ENCODE measurements at regions not wholly inside any gene's neighbourhood (a gene's known extent, or its start where the extent isn't known, plus 50 kb on each side); places are given as distances from the start of the nearest gene placed in this dataset.
"Not testable (repeated sequence)": the region's sequence is repeated elsewhere in the genome, so short reads cannot be mapped to it uniquely, and the experiment has no call there.

DNA sequence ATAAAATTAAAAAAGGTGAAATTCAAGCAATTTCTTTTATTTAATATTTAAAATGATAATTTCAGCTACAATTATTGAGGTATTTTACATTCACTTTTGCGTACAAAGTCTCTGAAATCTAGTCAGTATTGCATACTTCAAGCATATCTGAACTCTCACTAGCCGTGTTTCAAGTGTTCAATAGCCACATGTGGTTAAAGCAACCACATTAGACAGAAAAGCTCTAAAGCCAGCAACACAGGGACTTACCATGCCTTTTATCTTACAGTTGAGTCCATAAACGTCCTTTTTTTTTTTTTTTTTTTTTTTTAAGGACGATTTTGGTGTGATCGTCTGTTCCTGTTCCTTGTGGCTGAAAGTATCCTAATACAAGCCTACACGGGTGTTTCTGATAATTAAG is 257.0 kb upstream of the RGMA start:
- TF ChIP-seq ZNF70 (CRISPR knock-in tag; IDR thresholded peaks at IDR 0.05) (no peak), GLIS3 (CRISPR knock-in tag; IDR thresholded peaks at IDR 0.05) (no peak)

DNA sequence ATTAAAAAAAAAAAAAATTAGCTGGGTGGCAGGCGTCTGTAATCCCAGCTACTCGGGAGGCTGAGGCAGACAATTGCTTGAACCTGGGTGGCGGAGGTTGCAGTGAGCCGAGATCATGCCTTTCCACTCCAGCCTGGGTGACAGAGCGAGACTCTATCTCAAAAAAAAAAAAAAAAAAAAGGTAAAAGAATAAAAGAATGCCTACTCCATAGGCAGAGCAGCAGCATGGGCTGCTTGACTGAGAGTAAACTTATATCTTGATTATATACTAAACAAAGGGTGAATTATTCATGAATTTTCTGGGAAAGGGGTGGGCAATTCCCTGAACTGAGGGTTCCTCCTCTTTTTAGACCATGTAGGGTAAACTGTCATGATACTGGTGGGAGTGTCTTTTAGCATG is 254.4 kb upstream of the RGMA start:
- ATAC-seq = not testable (repeated sequence)

More for the DNA sequence above, 257.0 kb upstream of the RGMA start:
- no peak for ATAC-seq

DNA sequence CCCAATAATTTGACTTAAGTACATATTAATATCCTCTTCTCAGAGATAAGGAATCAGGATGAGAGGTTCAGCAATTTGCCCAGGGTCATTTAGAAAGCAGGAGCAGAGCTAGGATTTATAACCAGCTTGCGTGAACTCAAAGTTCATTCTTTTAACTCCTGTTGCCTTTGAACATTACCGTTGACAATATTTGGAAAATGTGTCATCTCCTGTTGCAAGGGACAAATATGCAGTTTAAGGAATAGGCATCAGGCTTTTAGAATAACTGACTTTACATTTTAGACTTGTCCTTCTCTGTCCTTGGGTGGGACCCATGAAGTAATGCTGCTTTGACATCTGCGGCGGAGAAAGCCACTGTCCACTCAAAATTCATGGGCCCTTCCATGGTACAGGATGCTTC is 252.2 kb upstream of the RGMA start:
- TF ChIP-seq TOX (CRISPR knock-in tag; IDR thresholded peaks at IDR 0.05; ENCODE audit: borderline replicate concordance) (no peak), TCF4 (CRISPR knock-in tag; IDR thresholded peaks at IDR 0.05; ENCODE audit: borderline replicate concordance) (no peak), ISL1 (CRISPR knock-in tag; IDR thresholded peaks at IDR 0.05) (no peak), CSDC2 (CRISPR knock-in tag; IDR thresholded peaks at IDR 0.05) (no peak), ARNTL (CRISPR knock-in tag; IDR thresholded peaks at IDR 0.05; ENCODE audit: borderline replicate concordance, low read depth) (no peak), ESRRG (CRISPR knock-in tag; IDR thresholded peaks at IDR 0.05) (no peak), RARB (CRISPR knock-in tag; IDR thresholded peaks at IDR 0.05) (no peak)
- TF ChIP-seq, protein P1, sequence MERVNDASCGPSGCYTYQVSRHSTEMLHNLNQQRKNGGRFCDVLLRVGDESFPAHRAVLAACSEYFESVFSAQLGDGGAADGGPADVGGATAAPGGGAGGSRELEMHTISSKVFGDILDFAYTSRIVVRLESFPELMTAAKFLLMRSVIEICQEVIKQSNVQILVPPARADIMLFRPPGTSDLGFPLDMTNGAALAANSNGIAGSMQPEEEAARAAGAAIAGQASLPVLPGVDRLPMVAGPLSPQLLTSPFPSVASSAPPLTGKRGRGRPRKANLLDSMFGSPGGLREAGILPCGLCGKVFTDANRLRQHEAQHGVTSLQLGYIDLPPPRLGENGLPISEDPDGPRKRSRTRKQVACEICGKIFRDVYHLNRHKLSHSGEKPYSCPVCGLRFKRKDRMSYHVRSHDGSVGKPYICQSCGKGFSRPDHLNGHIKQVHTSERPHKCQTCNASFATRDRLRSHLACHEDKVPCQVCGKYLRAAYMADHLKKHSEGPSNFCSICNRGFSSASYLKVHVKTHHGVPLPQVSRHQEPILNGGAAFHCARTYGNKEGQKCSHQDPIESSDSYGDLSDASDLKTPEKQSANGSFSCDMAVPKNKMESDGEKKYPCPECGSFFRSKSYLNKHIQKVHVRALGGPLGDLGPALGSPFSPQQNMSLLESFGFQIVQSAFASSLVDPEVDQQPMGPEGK (CRISPR knock-in tag; IDR thresholded peaks at IDR 0.05; ENCODE audit: borderline replicate concordance) = no peak
- ATAC-seq = no peak

DNA sequence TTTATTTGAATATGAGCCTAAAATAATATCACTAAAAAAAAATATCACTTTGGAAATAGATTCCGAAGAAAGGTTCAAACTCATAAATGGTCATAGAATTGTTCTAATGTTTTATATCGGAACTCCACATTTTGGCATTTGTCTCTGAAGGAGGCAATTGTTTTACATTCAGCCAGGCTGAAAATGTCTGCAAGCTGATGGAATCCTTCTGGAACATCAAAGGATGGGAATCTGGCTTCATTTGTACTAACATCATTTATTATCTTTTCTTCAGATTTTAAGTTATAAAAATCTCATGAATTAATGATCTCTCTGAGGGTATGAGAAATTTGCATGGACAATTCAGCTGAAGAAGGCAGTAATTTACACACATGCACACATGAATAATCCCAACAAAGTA is 251.4 kb upstream of the RGMA start:
- no peak for ATAC-seq
- TF ChIP-seq TCF4 (CRISPR knock-in tag; IDR thresholded peaks at IDR 0.05; ENCODE audit: borderline replicate concordance) = no peak
- no peak for TF ChIP-seq BACH2 (CRISPR knock-in tag; IDR thresholded peaks at IDR 0.05; ENCODE audit: borderline replicate concordance)
- TF ChIP-seq OSR1 (CRISPR knock-in tag; IDR thresholded peaks at IDR 0.05) = no peak
- no peak for TF ChIP-seq ZC3H10 (CRISPR knock-in tag; IDR thresholded peaks at IDR 0.05)
- TF ChIP-seq, protein P2, sequence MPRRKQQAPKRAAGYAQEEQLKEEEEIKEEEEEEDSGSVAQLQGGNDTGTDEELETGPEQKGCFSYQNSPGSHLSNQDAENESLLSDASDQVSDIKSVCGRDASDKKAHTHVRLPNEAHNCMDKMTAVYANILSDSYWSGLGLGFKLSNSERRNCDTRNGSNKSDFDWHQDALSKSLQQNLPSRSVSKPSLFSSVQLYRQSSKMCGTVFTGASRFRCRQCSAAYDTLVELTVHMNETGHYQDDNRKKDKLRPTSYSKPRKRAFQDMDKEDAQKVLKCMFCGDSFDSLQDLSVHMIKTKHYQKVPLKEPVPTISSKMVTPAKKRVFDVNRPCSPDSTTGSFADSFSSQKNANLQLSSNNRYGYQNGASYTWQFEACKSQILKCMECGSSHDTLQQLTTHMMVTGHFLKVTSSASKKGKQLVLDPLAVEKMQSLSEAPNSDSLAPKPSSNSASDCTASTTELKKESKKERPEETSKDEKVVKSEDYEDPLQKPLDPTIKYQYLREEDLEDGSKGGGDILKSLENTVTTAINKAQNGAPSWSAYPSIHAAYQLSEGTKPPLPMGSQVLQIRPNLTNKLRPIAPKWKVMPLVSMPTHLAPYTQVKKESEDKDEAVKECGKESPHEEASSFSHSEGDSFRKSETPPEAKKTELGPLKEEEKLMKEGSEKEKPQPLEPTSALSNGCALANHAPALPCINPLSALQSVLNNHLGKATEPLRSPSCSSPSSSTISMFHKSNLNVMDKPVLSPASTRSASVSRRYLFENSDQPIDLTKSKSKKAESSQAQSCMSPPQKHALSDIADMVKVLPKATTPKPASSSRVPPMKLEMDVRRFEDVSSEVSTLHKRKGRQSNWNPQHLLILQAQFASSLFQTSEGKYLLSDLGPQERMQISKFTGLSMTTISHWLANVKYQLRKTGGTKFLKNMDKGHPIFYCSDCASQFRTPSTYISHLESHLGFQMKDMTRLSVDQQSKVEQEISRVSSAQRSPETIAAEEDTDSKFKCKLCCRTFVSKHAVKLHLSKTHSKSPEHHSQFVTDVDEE (CRISPR knock-in tag; IDR thresholded peaks at IDR 0.05) = no peak
- TF ChIP-seq ZNF8 (CRISPR knock-in tag; IDR thresholded peaks at IDR 0.05) = no peak
- no peak for TF ChIP-seq ZNF70 (CRISPR knock-in tag; IDR thresholded peaks at IDR 0.05)
- TF ChIP-seq PPARA (CRISPR knock-in tag; IDR thresholded peaks at IDR 0.05; ENCODE audit: borderline replicate concordance) = no peak
- TF ChIP-seq ISL1 (CRISPR knock-in tag; IDR thresholded peaks at IDR 0.05) = no peak
- TF ChIP-seq, protein P1 (CRISPR knock-in tag; IDR thresholded peaks at IDR 0.05; ENCODE audit: borderline replicate concordance) = no peak
- TF ChIP-seq ZNF565 (CRISPR knock-in tag; conservative IDR thresholded peaks at IDR 0.05; ENCODE audit: low read depth) = no peak
- TF ChIP-seq ARNTL (CRISPR knock-in tag; IDR thresholded peaks at IDR 0.05; ENCODE audit: borderline replicate concordance, low read depth) = no peak
- no peak for TF ChIP-seq RARB (CRISPR knock-in tag; IDR thresholded peaks at IDR 0.05)
- no peak for TF ChIP-seq GLIS3 (CRISPR knock-in tag; IDR thresholded peaks at IDR 0.05)
- TF ChIP-seq ESRRG (CRISPR knock-in tag; IDR thresholded peaks at IDR 0.05) = no peak

DNA sequence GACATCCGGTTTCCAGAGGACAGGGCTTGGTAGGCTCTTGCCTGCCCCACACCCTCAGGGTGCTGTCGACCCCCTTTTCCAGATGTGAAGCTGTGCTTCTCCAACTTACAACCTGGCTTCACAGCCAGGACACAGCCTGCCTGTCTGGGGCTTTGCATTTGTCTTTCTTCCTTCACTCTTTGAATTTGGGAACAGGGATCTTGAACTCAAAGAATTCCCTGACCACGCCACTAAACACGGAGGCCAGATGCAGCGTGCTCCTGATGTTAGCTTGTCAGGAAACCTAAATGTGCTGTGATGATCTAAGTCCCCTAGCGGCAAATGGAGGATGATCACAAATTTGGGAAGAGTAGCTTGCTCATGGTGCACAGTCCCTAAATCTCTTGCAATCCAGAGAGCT is 244.8 kb upstream of the RGMA start:
- ATAC-seq = no peak
- TF ChIP-seq TCF4 (CRISPR knock-in tag; IDR thresholded peaks at IDR 0.05; ENCODE audit: borderline replicate concordance) (no peak), GLIS3 (CRISPR knock-in tag; IDR thresholded peaks at IDR 0.05) (no peak), ZFP30 (CRISPR knock-in tag; IDR thresholded peaks at IDR 0.05) (no peak), CSDC2 (CRISPR knock-in tag; IDR thresholded peaks at IDR 0.05) (no peak), BACH2 (CRISPR knock-in tag; IDR thresholded peaks at IDR 0.05; ENCODE audit: borderline replicate concordance) (no peak), RARB (CRISPR knock-in tag; IDR thresholded peaks at IDR 0.05) (no peak), ISL1 (CRISPR knock-in tag; IDR thresholded peaks at IDR 0.05) (no peak)

DNA sequence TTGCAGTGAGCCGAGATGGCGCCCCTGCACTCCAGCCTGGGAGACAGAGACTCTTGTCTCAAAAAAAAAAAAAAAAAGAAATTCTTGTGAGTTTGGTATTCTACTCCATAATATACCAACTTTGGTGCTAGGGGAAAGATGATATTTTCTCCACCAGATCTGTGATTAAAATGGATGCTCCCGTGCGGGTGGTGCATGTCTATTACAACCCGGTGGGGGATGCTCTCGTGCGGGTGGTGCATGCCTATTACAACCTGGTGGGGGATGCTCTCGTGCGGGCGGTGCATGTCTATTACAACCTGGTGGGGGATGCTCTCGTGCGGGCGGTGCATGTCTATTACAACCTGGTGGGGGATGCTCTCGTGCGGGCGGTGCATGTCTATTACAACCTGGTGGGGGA is 244.1 kb upstream of the RGMA start:
- ATAC-seq = not testable (repeated sequence)
